ENCODE measurements at regions not wholly inside any gene's neighbourhood (a gene's known extent, or its start where the extent isn't known, plus 50 kb on each side); places are given as distances from the start of the nearest gene placed in this dataset.

- no peak for TF ChIP-seq CTCF (IDR thresholded peaks at IDR 0.05)
- no peak for TF ChIP-seq ESRRA (IDR thresholded peaks at IDR 0.05; ENCODE audit: borderline replicate concordance, low read length)
- TF ChIP-seq MAFK (IDR thresholded peaks at IDR 0.05; ENCODE audit: partially characterized antibody): peak; percentile 10
Observed at GRCh38 chr1:173328961-173329360, 121.8 kb upstream of the TNFSF4 start.
